ENCODE measurements at regions not wholly inside any gene's neighbourhood (a gene's known extent, or its start where the extent isn't known, plus 50 kb on each side); places are given as distances from the start of the nearest gene placed in this dataset.

DNA sequence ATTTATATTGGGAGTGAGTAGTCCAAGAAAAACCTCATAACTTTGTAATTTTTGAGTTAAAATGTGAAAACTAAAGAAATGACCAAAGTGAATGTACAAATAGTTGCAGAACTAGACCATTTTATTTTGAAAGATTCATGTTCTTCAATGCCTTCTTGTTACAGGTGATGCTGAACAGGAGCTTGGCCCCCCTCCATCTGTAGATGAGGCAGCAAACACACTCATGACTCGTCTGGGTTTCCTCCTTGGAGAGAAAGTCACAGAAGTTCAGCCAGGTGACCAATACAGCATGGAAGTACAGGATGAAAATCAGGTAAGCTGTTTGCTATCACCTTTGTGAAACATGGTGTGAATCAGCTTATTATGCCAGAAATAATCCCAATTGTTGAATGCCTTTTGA lies 227.8 kb downstream of the TANC2 start:
- Histone ChIP-seq H3K9me3 (no peaks in the 10 kb centered on the region), H3K4me1 (peaks cover 10% of the 10 kb centered on the region), H3K27ac (no peak overlapping the region), H3K4me3 (no peak overlapping the region), H3K4me2 (no peak overlapping the region)
- ChIA-PET CTCF (no interaction called here), POLR2A (no interaction called here)
- WGBS (ENCODE audit: missing lambda C conversion rate): 57% methylated on average over 1 of the region's 1 CpG
- no peak for DNase-seq (ENCODE audit: low read depth in 1 of 2, low spot score in 1 of 2)
- ATAC-seq: no peak
- no peak for TF ChIP-seq FOSL2 (IDR thresholded peaks at IDR 0.05)
- no peak for TF ChIP-seq FOSL2 (CRISPR knock-in tag; IDR thresholded peaks at IDR 0.05)
- TF ChIP-seq MYC (IDR thresholded peaks at IDR 0.05; ENCODE audit: borderline replicate concordance, low read length): no peak
- TF ChIP-seq ZSCAN20 (CRISPR knock-in tag; IDR thresholded peaks at IDR 0.05): no peak
- no peak for TF ChIP-seq RFX5 (IDR thresholded peaks at IDR 0.05)
- no peak for TF ChIP-seq KDM5A (IDR thresholded peaks at IDR 0.05)
- no peak for TF ChIP-seq HOXA7 (CRISPR knock-in tag; IDR thresholded peaks at IDR 0.05)
- TF ChIP-seq, protein P1, sequence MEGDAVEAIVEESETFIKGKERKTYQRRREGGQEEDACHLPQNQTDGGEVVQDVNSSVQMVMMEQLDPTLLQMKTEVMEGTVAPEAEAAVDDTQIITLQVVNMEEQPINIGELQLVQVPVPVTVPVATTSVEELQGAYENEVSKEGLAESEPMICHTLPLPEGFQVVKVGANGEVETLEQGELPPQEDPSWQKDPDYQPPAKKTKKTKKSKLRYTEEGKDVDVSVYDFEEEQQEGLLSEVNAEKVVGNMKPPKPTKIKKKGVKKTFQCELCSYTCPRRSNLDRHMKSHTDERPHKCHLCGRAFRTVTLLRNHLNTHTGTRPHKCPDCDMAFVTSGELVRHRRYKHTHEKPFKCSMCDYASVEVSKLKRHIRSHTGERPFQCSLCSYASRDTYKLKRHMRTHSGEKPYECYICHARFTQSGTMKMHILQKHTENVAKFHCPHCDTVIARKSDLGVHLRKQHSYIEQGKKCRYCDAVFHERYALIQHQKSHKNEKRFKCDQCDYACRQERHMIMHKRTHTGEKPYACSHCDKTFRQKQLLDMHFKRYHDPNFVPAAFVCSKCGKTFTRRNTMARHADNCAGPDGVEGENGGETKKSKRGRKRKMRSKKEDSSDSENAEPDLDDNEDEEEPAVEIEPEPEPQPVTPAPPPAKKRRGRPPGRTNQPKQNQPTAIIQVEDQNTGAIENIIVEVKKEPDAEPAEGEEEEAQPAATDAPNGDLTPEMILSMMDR (IDR thresholded peaks at IDR 0.05): no peak
- TF ChIP-seq FOSB (CRISPR knock-in tag; IDR thresholded peaks at IDR 0.05): no peak
- no peak for TF ChIP-seq EHF (CRISPR knock-in tag; IDR thresholded peaks at IDR 0.05)
- TF ChIP-seq NFE2L2 (conservative IDR thresholded peaks at IDR 0.05; ENCODE audit: low read length): no peak
- TF ChIP-seq NR3C1 (IDR thresholded peaks at IDR 0.05): no peak
- TF ChIP-seq BHLHE40 (IDR thresholded peaks at IDR 0.05; ENCODE audit: low read depth, low read length): no peak
- TF ChIP-seq ZNF302 (CRISPR knock-in tag; IDR thresholded peaks at IDR 0.05): no peak
- TF ChIP-seq ZC3H11A (IDR thresholded peaks at IDR 0.05): no peak
- no peak for TF ChIP-seq POLR2A (IDR thresholded peaks at IDR 0.05; ENCODE audit: low read length)
- no peak for TF ChIP-seq MAZ (IDR thresholded peaks at IDR 0.05; ENCODE audit: borderline replicate concordance, low read depth, low read length)
- TF ChIP-seq, protein P2, sequence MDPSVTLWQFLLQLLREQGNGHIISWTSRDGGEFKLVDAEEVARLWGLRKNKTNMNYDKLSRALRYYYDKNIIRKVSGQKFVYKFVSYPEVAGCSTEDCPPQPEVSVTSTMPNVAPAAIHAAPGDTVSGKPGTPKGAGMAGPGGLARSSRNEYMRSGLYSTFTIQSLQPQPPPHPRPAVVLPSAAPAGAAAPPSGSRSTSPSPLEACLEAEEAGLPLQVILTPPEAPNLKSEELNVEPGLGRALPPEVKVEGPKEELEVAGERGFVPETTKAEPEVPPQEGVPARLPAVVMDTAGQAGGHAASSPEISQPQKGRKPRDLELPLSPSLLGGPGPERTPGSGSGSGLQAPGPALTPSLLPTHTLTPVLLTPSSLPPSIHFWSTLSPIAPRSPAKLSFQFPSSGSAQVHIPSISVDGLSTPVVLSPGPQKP (IDR thresholded peaks at IDR 0.05; ENCODE audit: low read depth, low read length): no peak
- no peak for TF ChIP-seq HOXB13 (CRISPR knock-in tag; IDR thresholded peaks at IDR 0.05; ENCODE audit: low read depth)
- TF ChIP-seq EHMT2 (IDR thresholded peaks at IDR 0.05; ENCODE audit: low read depth): no peak
- no peak for TF ChIP-seq JUNB (IDR thresholded peaks at IDR 0.05)
- no peak for FAIRE-seq

- POLR2A ChIA-PET: no interaction called here
- no peak overlapping the region for H3K4me2 ChIP-seq
- H3K9me3 ChIP-seq: no peaks in the 10 kb centered on the region
- H3K4me3 ChIP-seq: no peak overlapping the region
- no peak for DNase-seq (ENCODE audit: low read depth in 1 of 2, low spot score in 1 of 2)
- no peak overlapping the region for H3K27ac ChIP-seq
- 89% methylated on average over 1 of the region's 1 CpG for WGBS (ENCODE audit: missing lambda C conversion rate)
- no peak for TF ChIP-seq ESRRA (IDR thresholded peaks at IDR 0.05; ENCODE audit: borderline replicate concordance, low read length)
- no peak for TF ChIP-seq ZNF302 (CRISPR knock-in tag; IDR thresholded peaks at IDR 0.05)
- TF ChIP-seq, protein P2 (IDR thresholded peaks at IDR 0.05; ENCODE audit: low read depth, low read length): no peak
- ATAC-seq: no peak
- FAIRE-seq: peak; percentile 65
- CTCF ChIA-PET: interaction anchor here (0.5 to 1.3 kb wide), 6 partner anchors 9 to 525 kb away, joined by 3 to 4 read pairs (median 4); no protein-coding TSS in a partner anchor
- no peaks in the 10 kb centered on the region for H3K4me1 ChIP-seq
These were observed 230.8 kb downstream of the TANC2 start for GRCh38 chr17:63196772-63197335.

DNA sequence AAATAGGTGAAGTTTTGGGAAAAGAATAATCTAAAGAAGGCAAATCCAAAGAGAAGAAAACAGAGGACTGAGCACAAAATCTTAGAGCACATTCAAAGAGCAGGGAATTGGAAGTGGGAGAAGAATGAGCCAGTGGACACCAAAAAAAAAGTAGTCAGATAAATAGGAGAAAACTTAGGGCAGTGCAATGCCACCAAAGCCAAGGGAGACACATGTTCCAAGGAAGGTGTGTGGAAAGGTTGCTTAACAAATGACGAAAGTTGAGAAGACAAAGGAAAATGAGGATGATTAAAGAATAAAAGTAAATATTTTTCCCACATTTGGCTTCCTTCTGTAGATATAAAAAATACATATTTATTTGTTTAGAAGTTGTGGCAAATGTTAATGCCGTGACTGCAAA lies 237.6 kb downstream of the TANC2 start:
- Histone ChIP-seq H3K4me1 (no peaks in the 10 kb centered on the region), H3K27ac (no peak overlapping the region), H3K9me3 (no peaks in the 10 kb centered on the region), H3K4me3 (no peak overlapping the region), H3K4me2 (no peak overlapping the region)
- TF ChIP-seq POLR2A (IDR thresholded peaks at IDR 0.05; ENCODE audit: low read length): no peak
- TF ChIP-seq TP53 (CRISPR knock-in tag; IDR thresholded peaks at IDR 0.05): no peak
- no peak for TF ChIP-seq RAD21 (conservative IDR thresholded peaks at IDR 0.05 in 1 of 2, IDR thresholded peaks at IDR 0.05 in 1 of 2)
- TF ChIP-seq GATA3 (IDR thresholded peaks at IDR 0.05; ENCODE audit: borderline replicate concordance): no peak
- TF ChIP-seq HMGXB4 (CRISPR knock-in tag; IDR thresholded peaks at IDR 0.05; ENCODE audit: borderline replicate concordance): no peak
- TF ChIP-seq CHD2 (IDR thresholded peaks at IDR 0.05; ENCODE audit: low read length, partially characterized antibody): no peak
- ChIA-PET CTCF (interaction anchor here (0.6 kb wide), 1 partner anchor 1162 kb away, joined by 3 read pairs; no protein-coding TSS in a partner anchor), POLR2A (no interaction called here)
- DNase-seq (ENCODE audit: low read depth in 1 of 2, low spot score in 1 of 2) (no peak), FAIRE-seq (no peak), ATAC-seq (no peak)
- 95% methylated on average over 2 of the region's 2 CpGs for WGBS (ENCODE audit: missing lambda C conversion rate)

Measured in A549 (cell line).